Body of pancreas (tissue), 4 donors: ENCODE measurements at regions not wholly inside any gene's neighbourhood (a gene's known extent, or its start where the extent isn't known, plus 50 kb on each side); places are given as distances from the start of the nearest gene placed in this dataset.

Experiments used
- POLR2A ChIP-seq, 3 donors: fragments of 450-650 bp; IDR thresholded peaks; one replicate each; pipeline ENCODE4 v1.6.1; 2016; ENCODE audit warnings: antibody characterized with exemption in 3 of 3, mild to moderate bottlenecking in 2 of 3
- TF ChIP-seq, protein P1 (sequence below), 7 experiments: fragments of 450-650 bp in 4 of 7; fragments of 200-600 bp in 3 of 7; sonication (generic) in 3 of 7; IDR thresholded peaks; one replicate each; pipeline ENCODE4 v1.5.1; 2016 to 2019; ENCODE audit warnings: antibody characterized with exemption in 7 of 7

DNA sequence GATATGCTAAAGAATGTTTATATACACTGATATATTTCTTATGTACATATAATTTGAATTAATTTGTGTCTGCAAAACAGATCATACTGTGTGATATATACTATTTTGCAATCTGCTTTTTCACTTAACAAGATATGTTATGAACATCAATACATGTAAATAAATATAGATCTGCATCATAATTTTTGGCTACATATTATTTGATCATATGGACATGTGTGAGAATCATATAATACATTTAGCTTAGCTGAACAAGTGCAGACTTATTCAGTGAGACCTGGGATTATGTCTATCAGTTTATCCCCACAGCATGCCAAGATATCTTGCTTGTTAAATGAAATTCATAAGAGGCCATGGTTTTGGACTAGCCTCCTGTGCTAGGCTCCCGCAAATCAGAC is 474.3 kb downstream of the ARHGEF28 start:
- TF ChIP-seq, protein P1, sequence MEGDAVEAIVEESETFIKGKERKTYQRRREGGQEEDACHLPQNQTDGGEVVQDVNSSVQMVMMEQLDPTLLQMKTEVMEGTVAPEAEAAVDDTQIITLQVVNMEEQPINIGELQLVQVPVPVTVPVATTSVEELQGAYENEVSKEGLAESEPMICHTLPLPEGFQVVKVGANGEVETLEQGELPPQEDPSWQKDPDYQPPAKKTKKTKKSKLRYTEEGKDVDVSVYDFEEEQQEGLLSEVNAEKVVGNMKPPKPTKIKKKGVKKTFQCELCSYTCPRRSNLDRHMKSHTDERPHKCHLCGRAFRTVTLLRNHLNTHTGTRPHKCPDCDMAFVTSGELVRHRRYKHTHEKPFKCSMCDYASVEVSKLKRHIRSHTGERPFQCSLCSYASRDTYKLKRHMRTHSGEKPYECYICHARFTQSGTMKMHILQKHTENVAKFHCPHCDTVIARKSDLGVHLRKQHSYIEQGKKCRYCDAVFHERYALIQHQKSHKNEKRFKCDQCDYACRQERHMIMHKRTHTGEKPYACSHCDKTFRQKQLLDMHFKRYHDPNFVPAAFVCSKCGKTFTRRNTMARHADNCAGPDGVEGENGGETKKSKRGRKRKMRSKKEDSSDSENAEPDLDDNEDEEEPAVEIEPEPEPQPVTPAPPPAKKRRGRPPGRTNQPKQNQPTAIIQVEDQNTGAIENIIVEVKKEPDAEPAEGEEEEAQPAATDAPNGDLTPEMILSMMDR (IDR thresholded peaks at IDR 0.05) = no peak
- no peak for TF ChIP-seq POLR2A (IDR thresholded peaks at IDR 0.05)
